AML-193 (cell line): ENCODE measurements at regions not wholly inside any gene's neighbourhood (a gene's known extent, or its start where the extent isn't known, plus 50 kb on each side); places are given as distances from the start of the nearest gene placed in this dataset.
"Not testable (repeated sequence)": the region's sequence is repeated elsewhere in the genome, so short reads cannot be mapped to it uniquely, and the experiment has no call there.

Source experiments
- DNase-seq, 2 experiments: peaks; one replicate each; lab custom pipeline; 2025; lab: John Stamatoyannopoulos, UW

DNA sequence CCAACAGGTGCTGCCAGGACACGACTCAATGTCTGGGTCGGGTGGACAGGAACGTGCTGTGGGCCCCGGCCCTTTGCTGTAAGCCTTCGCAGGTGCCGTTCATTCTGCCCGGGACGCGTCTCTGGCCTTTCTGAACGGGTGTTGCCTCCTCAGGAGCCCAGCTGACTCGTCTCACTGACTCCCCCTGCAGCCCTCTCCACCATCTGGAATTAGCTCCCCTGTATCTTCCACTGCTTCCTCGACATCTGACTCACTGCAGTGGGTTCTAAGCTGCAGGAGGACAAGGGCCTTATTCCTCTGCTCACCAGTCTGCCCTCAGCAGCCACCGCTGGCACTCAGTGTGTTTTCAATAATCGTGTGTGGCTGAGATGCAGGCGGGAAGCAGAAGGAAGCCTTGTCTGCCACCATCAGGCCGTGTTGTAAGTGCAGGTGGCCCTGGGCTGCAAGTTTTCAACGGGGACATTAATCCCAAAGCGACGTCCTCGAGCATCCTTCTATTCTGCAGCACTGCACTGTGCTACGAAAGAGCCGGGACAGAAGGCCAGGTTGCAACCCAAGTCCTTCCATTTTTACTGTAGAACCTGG is 256.2 kb downstream of the FOXL1 start:
- no peak for DNase-seq

DNA sequence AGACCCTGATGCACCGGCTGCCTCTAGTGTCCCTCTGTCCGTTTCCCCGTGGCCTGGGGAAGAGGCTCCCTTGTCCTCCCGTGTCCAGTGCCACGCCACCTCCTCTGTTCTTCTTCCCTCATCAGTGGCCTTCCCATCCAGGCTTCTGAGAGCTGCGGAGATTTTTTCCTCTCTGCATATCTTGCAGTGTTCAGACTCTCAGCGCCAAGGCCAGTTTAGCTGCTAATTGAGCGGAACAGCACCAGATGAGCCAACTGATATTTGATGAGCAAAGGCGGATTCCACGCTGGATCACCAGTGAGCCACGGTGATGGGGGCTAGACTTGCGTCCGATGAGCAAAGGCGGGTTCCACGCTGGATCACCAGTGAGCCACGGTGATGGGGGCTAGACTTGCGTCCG is 257.6 kb downstream of the FOXL1 start:
- DNase-seq: no peak

DNA sequence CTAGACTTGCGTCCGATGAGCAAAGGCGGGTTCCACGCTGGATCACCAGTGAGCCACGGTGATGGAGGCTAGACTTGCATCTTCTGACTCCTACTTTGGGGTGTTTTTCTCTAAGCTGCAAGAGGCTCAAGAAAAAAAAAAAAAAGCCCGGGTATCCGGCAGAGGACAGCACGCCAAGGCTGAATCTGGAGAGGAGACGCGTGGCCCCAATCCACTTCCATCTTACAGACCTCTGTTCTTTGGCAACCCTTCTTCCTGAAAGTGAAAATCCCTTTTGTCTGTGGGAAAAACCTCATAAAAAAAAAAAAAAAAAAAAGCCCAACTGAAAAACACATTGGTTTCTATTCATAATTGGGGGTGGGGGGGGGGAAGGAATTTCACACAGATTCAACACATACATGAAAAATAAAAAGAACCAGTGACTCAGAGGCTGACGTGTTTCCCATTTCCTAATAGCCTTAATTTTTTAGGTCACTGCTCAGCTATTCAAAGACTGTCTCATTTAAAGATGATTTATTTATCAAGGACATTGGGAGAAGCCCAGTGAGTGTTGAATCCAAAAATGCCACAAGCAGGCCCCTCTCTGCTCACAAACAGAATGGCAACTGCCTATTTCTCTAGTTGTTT is 258.3 kb downstream of the FOXL1 start:
- no peak for DNase-seq

DNA sequence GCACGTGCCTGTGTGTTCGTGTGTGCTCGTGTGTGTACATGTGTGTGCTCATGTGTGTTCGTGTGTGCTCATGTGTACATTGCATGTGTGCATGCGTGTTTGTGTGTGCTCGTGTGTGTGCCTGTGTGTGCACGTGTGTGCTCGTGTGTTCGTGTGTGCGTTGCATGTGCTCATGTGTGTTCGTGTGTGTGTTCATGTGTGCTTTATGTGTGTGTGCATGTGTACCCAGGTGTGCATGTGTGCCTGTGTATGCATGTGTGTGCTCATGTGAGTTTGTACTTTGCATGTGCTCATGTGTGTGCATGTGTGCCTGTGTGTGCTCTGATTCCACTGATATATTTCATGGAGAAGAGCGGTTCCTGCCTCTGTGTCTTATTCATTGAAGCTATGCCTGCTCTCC is 265.5 kb downstream of the FOXL1 start:
- DNase-seq: no peak

DNA sequence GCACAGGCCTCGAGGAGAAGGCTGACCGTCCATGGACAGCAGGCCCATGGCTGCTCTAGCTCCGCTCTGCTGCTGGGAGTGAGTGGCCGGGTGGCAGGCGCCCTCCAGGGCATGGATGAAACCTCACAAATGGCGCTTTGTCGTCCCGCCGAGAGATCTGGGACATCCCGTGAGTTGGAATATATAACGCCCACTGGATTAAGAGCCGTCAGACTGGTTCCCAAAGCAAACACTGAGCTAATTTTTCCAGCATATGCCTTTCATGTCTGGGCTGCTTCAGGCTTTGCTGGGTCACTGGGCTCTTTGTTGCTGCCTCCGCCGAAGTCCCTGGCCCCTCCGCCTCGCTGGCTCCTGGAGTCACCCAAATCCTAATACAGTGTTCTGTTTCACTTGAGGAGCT is 266.3 kb downstream of the FOXL1 start:
- no peak for DNase-seq

DNA sequence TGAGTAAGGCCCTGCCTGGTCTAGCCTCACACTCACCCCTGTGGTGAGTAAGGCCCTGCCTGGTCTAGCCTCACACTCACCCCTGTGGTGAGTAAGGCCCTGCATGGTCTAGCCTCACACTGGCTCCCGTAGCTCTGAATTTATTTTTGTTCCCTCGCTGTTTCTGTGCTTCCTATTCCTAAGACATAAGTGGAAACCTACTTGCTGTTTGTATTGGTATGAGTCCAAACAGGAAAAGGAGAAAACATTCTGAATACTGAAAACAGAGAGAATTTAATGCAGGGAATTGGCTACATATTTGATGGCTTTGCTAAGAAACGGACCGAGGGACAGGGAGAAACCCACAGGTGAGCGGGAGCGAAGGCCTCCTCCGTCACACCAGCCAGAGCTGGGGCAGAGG is 267.8 kb downstream of the FOXL1 start:
- DNase-seq: no peak

DNA sequence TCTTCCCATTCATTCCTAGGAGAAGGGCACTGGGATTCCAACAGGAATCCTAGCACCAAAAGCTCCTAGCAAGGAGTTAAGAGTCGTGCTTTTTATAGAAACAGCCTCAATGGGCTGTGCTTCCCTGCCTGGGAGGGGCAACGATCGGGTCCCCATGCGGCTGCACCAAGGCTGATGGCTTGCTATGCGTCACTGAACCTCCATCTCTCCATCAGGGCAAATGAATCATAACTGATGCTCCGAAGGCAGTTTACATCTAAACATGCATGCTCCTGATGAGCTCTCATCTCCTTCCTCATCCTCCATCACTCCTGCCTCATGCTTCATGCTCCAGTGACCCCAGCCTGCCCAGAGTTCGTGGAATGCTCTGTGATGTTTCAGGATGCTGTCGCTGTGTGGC is 270.5 kb downstream of the FOXL1 start:
- DNase-seq: no peak

DNA sequence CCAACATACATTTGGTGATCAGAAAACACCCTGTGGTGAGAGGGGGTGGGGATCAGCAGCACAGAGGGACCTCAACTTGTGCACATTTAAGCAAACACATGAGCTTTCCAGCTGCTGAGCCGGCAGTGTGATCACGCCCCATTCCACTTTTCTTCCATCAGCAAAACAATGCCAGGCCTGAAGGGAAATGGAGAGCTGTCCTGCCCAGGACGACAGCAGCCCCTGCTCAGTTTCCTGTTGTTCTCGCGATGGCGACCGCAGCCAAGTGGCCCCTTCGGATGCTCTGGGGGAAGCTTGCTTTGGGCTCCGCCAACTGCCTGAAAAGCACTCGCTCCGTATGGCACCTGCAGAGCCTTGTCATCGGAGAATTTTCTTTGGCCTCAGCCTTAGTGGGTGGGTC is 272.3 kb downstream of the FOXL1 start:
- DNase-seq: no peak

GRCh38 chr16:86852135-86852534 is 273.8 kb downstream of the FOXL1 start:
- DNase-seq: no peak

- DNase-seq: no peak
Measured at GRCh38 chr16:86854058-86854621, 275.8 kb downstream of the FOXL1 start.

- no peak for DNase-seq
Measured at GRCh38 chr16:86854626-86855294, 276.4 kb downstream of the FOXL1 start.

DNA sequence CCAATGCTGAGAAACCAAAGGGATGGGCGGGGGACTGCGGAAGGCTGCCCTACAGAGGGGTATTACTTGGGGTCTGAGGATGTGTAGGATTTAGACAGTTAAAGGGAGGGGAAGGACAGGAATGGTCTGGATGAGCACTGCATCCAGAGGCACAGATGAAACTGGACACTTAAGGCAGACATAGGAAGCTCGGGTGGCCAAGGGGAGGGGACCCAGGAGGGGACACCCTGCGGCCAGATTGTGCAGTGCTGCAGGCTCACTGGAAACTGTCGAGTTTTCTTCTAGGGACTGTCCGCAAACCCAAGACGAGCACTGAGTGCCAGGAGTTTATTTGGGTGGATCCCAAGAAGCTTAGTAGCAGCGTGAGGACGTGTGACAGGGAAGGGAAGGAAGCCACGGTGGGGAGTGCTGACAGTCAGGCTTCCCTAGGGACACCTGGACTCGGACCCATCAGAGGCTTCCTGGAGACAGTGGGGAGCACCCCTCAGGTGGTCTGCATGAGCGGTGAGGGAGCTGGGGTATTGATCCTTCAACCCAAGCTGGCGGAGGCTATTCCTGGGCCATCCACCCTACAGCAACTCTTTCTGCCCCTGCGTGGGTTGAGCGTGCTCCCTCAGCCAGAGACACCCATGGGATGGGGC is 278.7 kb downstream of the FOXL1 start:
- no peak for DNase-seq

- DNase-seq: no peak
Measured at GRCh38 chr16:86857807-86858206, 279.5 kb downstream of the FOXL1 start.

DNA sequence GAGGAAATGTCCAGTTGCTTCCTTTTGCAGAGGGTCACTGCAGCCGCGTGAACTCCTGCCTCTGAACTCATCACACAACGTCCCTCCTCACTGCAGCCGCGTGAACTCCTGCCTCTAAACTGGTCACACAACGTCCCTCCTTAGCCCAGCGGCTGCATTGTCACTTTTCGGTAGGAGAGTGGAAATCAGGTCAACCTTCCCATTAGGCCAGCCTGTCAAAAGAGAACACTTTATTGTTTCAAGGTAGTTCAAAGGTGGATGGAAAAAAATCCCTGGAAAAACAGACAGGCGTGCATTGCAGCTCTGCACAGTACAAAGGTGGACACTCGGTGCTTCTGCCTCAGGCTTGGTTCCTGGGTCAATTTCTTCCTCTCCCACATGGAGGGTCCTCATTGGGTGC is 280.2 kb downstream of the FOXL1 start:
- DNase-seq: no peak

- DNase-seq: not testable (repeated sequence)
Measured at GRCh38 chr16:86861270-86861858, 283.0 kb downstream of the FOXL1 start.

DNA sequence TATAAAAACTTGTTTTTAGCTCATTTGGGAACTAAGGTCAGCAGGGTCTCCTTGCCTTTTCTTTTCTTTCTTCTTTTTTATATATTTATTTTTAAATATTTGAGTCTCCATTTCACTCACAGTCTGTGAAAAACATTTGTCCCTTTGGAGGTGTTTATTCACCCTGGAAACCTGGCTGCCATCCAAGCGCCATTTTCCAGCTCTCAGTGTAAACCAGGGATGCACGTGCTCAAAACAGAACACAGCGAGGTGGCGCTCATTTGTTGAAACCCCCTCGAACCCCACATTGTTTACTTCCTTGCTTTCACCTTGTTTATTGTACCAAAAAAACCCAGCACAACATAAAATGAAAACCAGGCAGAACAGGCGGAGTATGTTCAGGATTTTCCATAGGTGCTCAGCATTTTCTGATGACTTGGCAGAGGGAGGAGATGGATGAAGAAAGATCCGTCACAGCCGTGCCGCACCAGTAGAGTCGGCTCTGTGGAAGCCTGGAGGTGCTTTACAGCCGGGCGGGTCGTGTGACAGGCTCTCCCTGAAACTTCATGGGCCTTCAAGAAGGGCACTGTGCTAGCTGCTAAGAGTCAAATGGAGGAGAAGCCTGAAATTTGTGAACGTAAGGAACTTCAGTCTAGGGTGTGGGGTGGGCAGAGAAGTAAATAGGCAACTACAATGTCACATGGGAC is 284.4 kb downstream of the FOXL1 start:
- DNase-seq: no peak

DNA sequence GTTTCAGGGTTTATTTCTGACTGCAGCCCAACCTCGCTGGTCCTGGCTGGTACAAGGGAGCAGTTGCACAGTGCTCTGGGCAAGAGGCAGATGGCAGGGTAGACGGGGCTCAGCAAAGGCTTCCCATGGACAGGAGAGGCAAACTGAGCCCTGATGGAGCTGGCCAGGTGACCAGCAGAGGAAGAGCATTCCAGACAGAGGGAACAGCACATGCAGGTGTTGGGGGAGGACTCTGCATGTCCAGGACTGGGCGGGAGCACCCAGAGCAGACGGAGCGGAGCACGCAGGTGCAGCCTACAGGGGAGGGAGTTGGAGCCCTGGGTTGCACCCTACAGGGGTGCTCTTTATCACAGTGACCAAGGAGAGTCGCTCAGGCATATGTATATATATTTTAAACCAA is 285.3 kb downstream of the FOXL1 start:
- no peak for DNase-seq

DNA sequence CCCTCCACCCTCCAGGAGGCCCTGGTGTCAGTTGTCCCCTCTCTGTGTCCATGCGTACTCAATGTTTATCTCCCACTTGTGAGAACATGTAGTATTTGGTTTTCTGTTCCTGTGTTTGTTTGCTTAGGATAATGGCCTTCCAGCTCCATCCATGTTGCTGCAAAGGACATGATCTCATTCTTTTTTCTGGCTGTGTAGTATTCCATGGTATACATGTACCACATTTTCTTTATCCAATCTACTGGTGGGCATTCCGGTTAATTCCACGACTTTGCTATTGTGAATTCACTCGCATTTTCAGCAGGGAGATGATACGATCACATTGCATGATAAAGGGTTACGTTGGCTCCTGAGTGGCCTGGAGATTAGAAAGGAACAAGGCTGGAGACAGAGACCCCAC is 286.2 kb downstream of the FOXL1 start:
- no peak for DNase-seq

- no peak for DNase-seq
Measured at GRCh38 chr16:86865851-86866662, 287.7 kb downstream of the FOXL1 start.

GRCh38 chr16:86866986-86867722 is 288.8 kb downstream of the FOXL1 start:
- no peak for DNase-seq
